ENCODE measurements at regions not wholly inside any gene's neighbourhood (a gene's known extent, or its start where the extent isn't known, plus 50 kb on each side); places are given as distances from the start of the nearest gene placed in this dataset.

GRCh38 chr20:50387996-50388332, 122.2 kb upstream of the PTPN1 start:
- in situ Hi-C loops (cut with MboI; ENCODE audit: low sequenced_read_pairs), result no loop called here

- in situ Hi-C loops (cut with MboI; ENCODE audit: low sequenced_read_pairs), result no loop called here
Observed at GRCh38 chr20:50388733-50389437, 121.3 kb upstream of the PTPN1 start.

GRCh38 chr20:50389438-50389807, 120.8 kb upstream of the PTPN1 start:
- in situ Hi-C loops (cut with MboI; ENCODE audit: low sequenced_read_pairs), result no loop called here

- in situ Hi-C loops (cut with MboI; ENCODE audit: low sequenced_read_pairs), result no loop called here
Observed at GRCh38 chr20:50389808-50390684, 120.1 kb upstream of the PTPN1 start.

GRCh38 chr20:50390685-50391443, 119.3 kb upstream of the PTPN1 start:
- in situ Hi-C loops (cut with MboI; ENCODE audit: low sequenced_read_pairs), result no loop called here

GRCh38 chr20:50391444-50392137, 118.6 kb upstream of the PTPN1 start:
- in situ Hi-C loops (cut with MboI; ENCODE audit: low sequenced_read_pairs), result no loop called here

GRCh38 chr20:50392138-50392866, 117.9 kb upstream of the PTPN1 start:
- in situ Hi-C loops (cut with MboI; ENCODE audit: low sequenced_read_pairs), result no loop called here

GRCh38 chr20:50393242-50393641, 116.9 kb upstream of the PTPN1 start:
- in situ Hi-C loops (cut with MboI; ENCODE audit: low sequenced_read_pairs), result no loop called here

- in situ Hi-C loops (cut with MboI; ENCODE audit: low sequenced_read_pairs), result no loop called here
Observed at GRCh38 chr20:50393990-50394561, 116.1 kb upstream of the PTPN1 start.

- in situ Hi-C loops (cut with MboI; ENCODE audit: low sequenced_read_pairs), result no loop called here
Observed at GRCh38 chr20:50394569-50394968, 115.6 kb upstream of the PTPN1 start.

GRCh38 chr20:50395251-50395729, 114.9 kb upstream of the PTPN1 start:
- in situ Hi-C loops (cut with MboI; ENCODE audit: low sequenced_read_pairs), result no loop called here

- in situ Hi-C loops (cut with MboI; ENCODE audit: low sequenced_read_pairs), result no loop called here
Observed at GRCh38 chr20:50395914-50396488, 114.2 kb upstream of the PTPN1 start.

GRCh38 chr20:50396623-50397022, 113.6 kb upstream of the PTPN1 start:
- in situ Hi-C loops (cut with MboI; ENCODE audit: low sequenced_read_pairs), result no loop called here

GRCh38 chr20:50397058-50397457, 113.1 kb upstream of the PTPN1 start:
- in situ Hi-C loops (cut with MboI; ENCODE audit: low sequenced_read_pairs), result no loop called here

GRCh38 chr20:50398064-50398463, 112.1 kb upstream of the PTPN1 start:
- in situ Hi-C loops (cut with MboI; ENCODE audit: low sequenced_read_pairs), result no loop called here

- in situ Hi-C loops (cut with MboI; ENCODE audit: low sequenced_read_pairs), result no loop called here
Observed at GRCh38 chr20:50398471-50398820, 111.7 kb upstream of the PTPN1 start.

GRCh38 chr20:50398821-50399554, 111.2 kb upstream of the PTPN1 start:
- in situ Hi-C loops (cut with MboI; ENCODE audit: low sequenced_read_pairs), result no loop called here

- in situ Hi-C loops (cut with MboI; ENCODE audit: low sequenced_read_pairs), result no loop called here
Observed at GRCh38 chr20:50399555-50399916, 110.6 kb upstream of the PTPN1 start.
